Smooth muscle cell (in vitro differentiated cells): ENCODE measurements at regions not wholly inside any gene's neighbourhood (a gene's known extent, or its start where the extent isn't known, plus 50 kb on each side); places are given as distances from the start of the nearest gene placed in this dataset.

Source experiments
- DNase-seq: peaks from one replicate; lab custom pipeline; 2025; ENCODE audit not compliant: unreplicated experiment; lab: John Stamatoyannopoulos, UW
- H2AFZ ChIP-seq: fragments of 200-600 bp; sonication (generic); 2 replicates; pipeline ENCODE4 v1.6.0; 2016; ENCODE audit warnings: antibody characterized with exemption, low read depth, mild to moderate bottlenecking
- H3F3A ChIP-seq: fragments of 200-600 bp; sonication (generic); 2 replicates; pipeline ENCODE4 v1.6.0; 2017; ENCODE audit warnings: antibody characterized with exemption, low read depth
- H3K27ac ChIP-seq: fragments of 200-600 bp; sonication (generic); 2 replicates; pipeline ENCODE4 v1.5.1; 2016; ENCODE audit warnings: low read depth, mild to moderate bottlenecking
- H3K27me3 ChIP-seq: fragments of 200-600 bp; sonication (generic); 2 replicates; pipeline ENCODE4 v1.6.1; 2016; ENCODE audit warnings: low read depth, mild to moderate bottlenecking
- H3K36me3 ChIP-seq: fragments of 200-600 bp; sonication (generic); 2 replicates; pipeline ENCODE4 v1.5.1; 2016; ENCODE audit warnings: low read depth
- H3K4me1 ChIP-seq: fragments of 200-600 bp; sonication (generic); 2 replicates; pipeline ENCODE4 v1.5.1; 2016; ENCODE audit warnings: low read depth
- H3K4me2 ChIP-seq: fragments of 200-600 bp; sonication (generic); 2 replicates; pipeline ENCODE4 v1.6.0; 2016; ENCODE audit warnings: mild to moderate bottlenecking
- H3K4me3 ChIP-seq: fragments of 200-600 bp; sonication (generic); 2 replicates; pipeline ENCODE4 v1.5.1; 2016; ENCODE audit warnings: mild to moderate bottlenecking
- H3K79me2 ChIP-seq: fragments of 200-600 bp; sonication (generic); 2 replicates; pipeline ENCODE4 v1.6.0; 2016; ENCODE audit warnings: low read depth, mild to moderate bottlenecking
- H3K9ac ChIP-seq: fragments of 200-600 bp; sonication (generic); 2 replicates; pipeline ENCODE4 v1.6.0; 2016; ENCODE audit warnings: low read depth
- H3K9me3 ChIP-seq: fragments of 200-600 bp; sonication (generic); replicated peaks from 2 replicates; pipeline ENCODE4 v1.5.1; 2016; ENCODE audit warnings: low read depth
- H4K20me1 ChIP-seq: fragments of 200-600 bp; sonication (generic); 2 replicates; pipeline ENCODE4 v1.6.0; 2016; ENCODE audit warnings: low read depth
- CTCF ChIP-seq: fragments of 200-600 bp; sonication (generic); IDR thresholded peaks from 2 replicates; pipeline ENCODE4 v1.5.1; 2017; ENCODE audit warnings: borderline replicate concordance, mild to moderate bottlenecking, antibody characterized with exemption; ENCODE audit not compliant: insufficient read depth, poor library complexity, severe bottlenecking
- WGBS: methylation state at CpG from one replicate; pipeline ENCODE4 v1.1.7; 2016; ENCODE audit warnings: low lambda C conversion rate; 5-methylcytosine and 5-hydroxymethylcytosine counted together

GRCh38 chr5:82341325-82341724, 63.2 kb upstream of the RPS23 start:
- no peak for TF ChIP-seq CTCF
- no peak for DNase-seq
- Histone ChIP-seq H3K27ac (no peak overlapping the region), H3K79me2 (no peaks in the 10 kb centered on the region), H3K27me3 (no peaks in the 10 kb centered on the region), H3K4me2 (no peak overlapping the region), H3K4me3 (no peak overlapping the region), H2AFZ (no peak overlapping the region), H3K4me1 (peaks cover 3% of the 10 kb centered on the region), H3K36me3 (no peaks in the 10 kb centered on the region), H4K20me1 (no peaks in the 10 kb centered on the region), H3F3A (peaks cover 5% of the 10 kb centered on the region), H3K9ac (no peak overlapping the region), H3K9me3 (no peaks in the 10 kb centered on the region)
- 91% methylated on average over 1 of the region's 1 CpG for WGBS

- Histone ChIP-seq H3K4me3 (no peak overlapping the region), H3K27ac (no peak overlapping the region), H3K27me3 (no peaks in the 10 kb centered on the region), H3K36me3 (no peaks in the 10 kb centered on the region), H3K4me1 (peaks cover 3% of the 10 kb centered on the region), H2AFZ (no peak overlapping the region), H3K9ac (no peak overlapping the region), H4K20me1 (no peaks in the 10 kb centered on the region), H3K9me3 (no peaks in the 10 kb centered on the region), H3K4me2 (no peak overlapping the region), H3F3A (peaks cover 5% of the 10 kb centered on the region), H3K79me2 (no peaks in the 10 kb centered on the region)
- no peak for TF ChIP-seq CTCF
- DNase-seq: no peak
- 97% methylated on average over 5 of the region's 5 CpGs for WGBS
These were observed 62.6 kb upstream of the RPS23 start for GRCh38 chr5:82340799-82341198.

GRCh38 chr5:82339792-82340191, 61.6 kb upstream of the RPS23 start:
- Histone ChIP-seq H2AFZ (no peak overlapping the region), H3K9ac (no peak overlapping the region), H3K4me1 (peaks cover 11% of the 10 kb centered on the region), H3K4me2 (no peak overlapping the region), H3K4me3 (no peak overlapping the region), H3K79me2 (no peaks in the 10 kb centered on the region), H3K27ac (peak overlapping the region; percentile 65), H4K20me1 (no peaks in the 10 kb centered on the region), H3K27me3 (no peaks in the 10 kb centered on the region), H3K36me3 (no peaks in the 10 kb centered on the region), H3K9me3 (no peaks in the 10 kb centered on the region), H3F3A (peaks cover 12% of the 10 kb centered on the region)
- DNase-seq: no peak
- 95% methylated on average over 3 of the region's 3 CpGs for WGBS
- TF ChIP-seq CTCF: no peak

- H3K27ac ChIP-seq: peak overlapping the region; percentile 65
- peak overlapping the region; percentile 59 for H3K4me2 ChIP-seq
- H3K4me1 ChIP-seq: peaks cover 19% of the 10 kb centered on the region
- H3K4me3 ChIP-seq: no peak overlapping the region
- no peaks in the 10 kb centered on the region for H3K9me3 ChIP-seq
- H2AFZ ChIP-seq: no peak overlapping the region
- no peak for DNase-seq
- H4K20me1 ChIP-seq: no peaks in the 10 kb centered on the region
- H3K27me3 ChIP-seq: no peaks in the 10 kb centered on the region
- no peaks in the 10 kb centered on the region for H3K79me2 ChIP-seq
- H3K9ac ChIP-seq: no peak overlapping the region
- peaks cover 21% of the 10 kb centered on the region for H3F3A ChIP-seq
- H3K36me3 ChIP-seq: no peaks in the 10 kb centered on the region
- no peak for TF ChIP-seq CTCF
- WGBS: 36% methylated on average over 5 of the region's 5 CpGs
These were observed 60.7 kb upstream of the RPS23 start for GRCh38 chr5:82338771-82339373.
